ENCODE measurements at regions not wholly inside any gene's neighbourhood (a gene's known extent, or its start where the extent isn't known, plus 50 kb on each side); places are given as distances from the start of the nearest gene placed in this dataset.
A peak's percentile ranks its signal among the peaks of the same experiment; 100 is the strongest.

GRCh38 chr9:34830068-34830467 is 120.1 kb upstream of the CCL21 start:
- H3K9me1 ChIP-seq (ENCODE audit: control insufficient read depth, extremely low read depth, insufficient read depth, low read length), result no peaks in the 10 kb centered on the region
- H3K9me3 ChIP-seq (ENCODE audit: control insufficient read depth, low read depth, low read length), result no peaks in the 10 kb centered on the region
- H3K27ac ChIP-seq (ENCODE audit: control insufficient read depth, insufficient read depth, low read length), result no peak overlapping the region
- no peak overlapping the region for H3K4me2 ChIP-seq (ENCODE audit: control insufficient read depth, extremely low read depth, insufficient read depth, low read depth, low read length)
- no peak overlapping the region for H3K9ac ChIP-seq (ENCODE audit: control insufficient read depth, extremely low read depth, insufficient read depth, low read length)
- H3K36me3 ChIP-seq (ENCODE audit: control insufficient read depth in 2 of 2, extremely low read depth in 1 of 2, insufficient read depth in 2 of 2, low read length in 2 of 2), result no peaks in the 10 kb centered on the region
- no peak overlapping the region for H2AFZ ChIP-seq (ENCODE audit: control insufficient read depth, low read length)
- H3K4me1 ChIP-seq (ENCODE audit: control insufficient read depth, extremely low read depth, insufficient read depth, low read length), result no peaks in the 10 kb centered on the region
- H3K4me3 ChIP-seq (ENCODE audit: control insufficient read depth in 2 of 3, extremely low read depth in 1 of 3, insufficient read depth in 2 of 3, low read depth in 1 of 3, low read length in 3 of 3), result no peak overlapping the region
- no peaks in the 10 kb centered on the region for H4K20me1 ChIP-seq (ENCODE audit: control insufficient read depth, extremely low read depth, insufficient read depth, low read length)
- no peak for TF ChIP-seq EZH2 (IDR thresholded peaks at IDR 0.05; ENCODE audit: low read length)
- TF ChIP-seq, protein P1, sequence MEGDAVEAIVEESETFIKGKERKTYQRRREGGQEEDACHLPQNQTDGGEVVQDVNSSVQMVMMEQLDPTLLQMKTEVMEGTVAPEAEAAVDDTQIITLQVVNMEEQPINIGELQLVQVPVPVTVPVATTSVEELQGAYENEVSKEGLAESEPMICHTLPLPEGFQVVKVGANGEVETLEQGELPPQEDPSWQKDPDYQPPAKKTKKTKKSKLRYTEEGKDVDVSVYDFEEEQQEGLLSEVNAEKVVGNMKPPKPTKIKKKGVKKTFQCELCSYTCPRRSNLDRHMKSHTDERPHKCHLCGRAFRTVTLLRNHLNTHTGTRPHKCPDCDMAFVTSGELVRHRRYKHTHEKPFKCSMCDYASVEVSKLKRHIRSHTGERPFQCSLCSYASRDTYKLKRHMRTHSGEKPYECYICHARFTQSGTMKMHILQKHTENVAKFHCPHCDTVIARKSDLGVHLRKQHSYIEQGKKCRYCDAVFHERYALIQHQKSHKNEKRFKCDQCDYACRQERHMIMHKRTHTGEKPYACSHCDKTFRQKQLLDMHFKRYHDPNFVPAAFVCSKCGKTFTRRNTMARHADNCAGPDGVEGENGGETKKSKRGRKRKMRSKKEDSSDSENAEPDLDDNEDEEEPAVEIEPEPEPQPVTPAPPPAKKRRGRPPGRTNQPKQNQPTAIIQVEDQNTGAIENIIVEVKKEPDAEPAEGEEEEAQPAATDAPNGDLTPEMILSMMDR (optimal IDR thresholded peaks at IDR 0.05 in 1 of 3, IDR thresholded peaks at IDR 0.05 in 1 of 3, conservative IDR thresholded peaks at IDR 0.05 in 1 of 3; ENCODE audit: extremely low read depth in 1 of 3, insufficient read depth in 2 of 3, low read length in 3 of 3), result no peak
- FAIRE-seq, result no peak
- peaks cover 15% of the 10 kb centered on the region for H3K27me3 ChIP-seq (ENCODE audit: control insufficient read depth, extremely low read depth, insufficient read depth, low read length)
- H3K79me2 ChIP-seq (ENCODE audit: control insufficient read depth, insufficient read depth, low read length), result no peaks in the 10 kb centered on the region
- no peak for DNase-seq (ENCODE audit: low read depth, low spot score)
- dilution Hi-C loops (cut with MboI; ENCODE audit: extremely low pct_ligation_motif_present, low sequenced_read_pairs), result no loop called here

DNA sequence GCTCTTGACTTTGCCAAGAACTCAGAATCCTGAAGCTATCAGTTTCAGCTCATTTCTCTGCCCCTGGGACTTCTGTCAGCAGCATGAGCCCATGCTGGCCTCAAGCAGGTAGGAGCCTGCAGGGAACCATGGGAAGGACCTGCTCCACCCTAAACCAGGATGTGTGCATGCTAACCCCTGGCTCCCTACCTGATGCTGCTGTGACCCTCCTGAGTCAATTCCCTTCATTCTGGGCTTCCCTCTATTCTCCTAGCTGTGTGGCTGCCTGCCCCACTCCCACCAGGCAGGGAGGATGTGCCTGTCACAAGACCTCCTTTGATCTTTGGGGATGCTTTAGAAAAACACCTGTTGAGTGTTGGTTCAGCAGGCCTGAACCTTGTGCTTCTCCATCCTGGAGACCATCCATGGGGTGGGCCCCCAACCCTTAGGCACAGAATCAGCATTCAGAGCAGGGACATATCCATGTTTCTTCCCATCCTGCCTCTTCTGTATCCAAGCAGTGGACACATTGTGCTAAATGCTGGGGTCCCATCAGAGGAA is 117.1 kb upstream of the CCL21 start:
- no peaks in the 10 kb centered on the region for H3K79me2 ChIP-seq (ENCODE audit: control insufficient read depth, insufficient read depth, low read length)
- H3K9me3 ChIP-seq (ENCODE audit: control insufficient read depth, low read depth, low read length), result no peaks in the 10 kb centered on the region
- H3K4me2 ChIP-seq (ENCODE audit: control insufficient read depth, extremely low read depth, insufficient read depth, low read depth, low read length), result no peak overlapping the region
- no peaks in the 10 kb centered on the region for H3K9me1 ChIP-seq (ENCODE audit: control insufficient read depth, extremely low read depth, insufficient read depth, low read length)
- no peaks in the 10 kb centered on the region for H4K20me1 ChIP-seq (ENCODE audit: control insufficient read depth, extremely low read depth, insufficient read depth, low read length)
- no peak for DNase-seq (ENCODE audit: low read depth, low spot score)
- peak; percentile 5 for FAIRE-seq
- no peak overlapping the region for H3K27ac ChIP-seq (ENCODE audit: control insufficient read depth, insufficient read depth, low read length)
- H2AFZ ChIP-seq (ENCODE audit: control insufficient read depth, low read length), result no peak overlapping the region
- peaks cover 15% of the 10 kb centered on the region for H3K27me3 ChIP-seq (ENCODE audit: control insufficient read depth, extremely low read depth, insufficient read depth, low read length)
- H3K9ac ChIP-seq (ENCODE audit: control insufficient read depth, extremely low read depth, insufficient read depth, low read length), result no peak overlapping the region
- no peaks in the 10 kb centered on the region for H3K36me3 ChIP-seq (ENCODE audit: control insufficient read depth in 2 of 2, extremely low read depth in 1 of 2, insufficient read depth in 2 of 2, low read length in 2 of 2)
- dilution Hi-C loops (cut with MboI; ENCODE audit: extremely low pct_ligation_motif_present, low sequenced_read_pairs), result no loop called here
- H3K4me3 ChIP-seq (ENCODE audit: control insufficient read depth in 2 of 3, extremely low read depth in 1 of 3, insufficient read depth in 2 of 3, low read depth in 1 of 3, low read length in 3 of 3), result no peak overlapping the region
- TF ChIP-seq EZH2 (IDR thresholded peaks at IDR 0.05; ENCODE audit: low read length), result no peak
- TF ChIP-seq, protein P1 (optimal IDR thresholded peaks at IDR 0.05 in 1 of 3, IDR thresholded peaks at IDR 0.05 in 1 of 3, conservative IDR thresholded peaks at IDR 0.05 in 1 of 3; ENCODE audit: extremely low read depth in 1 of 3, insufficient read depth in 2 of 3, low read length in 3 of 3), result no peak
- H3K4me1 ChIP-seq (ENCODE audit: control insufficient read depth, extremely low read depth, insufficient read depth, low read length), result no peaks in the 10 kb centered on the region
